ENCODE measurements at regions not wholly inside any gene's neighbourhood (a gene's known extent, or its start where the extent isn't known, plus 50 kb on each side); places are given as distances from the start of the nearest gene placed in this dataset.

DNA sequence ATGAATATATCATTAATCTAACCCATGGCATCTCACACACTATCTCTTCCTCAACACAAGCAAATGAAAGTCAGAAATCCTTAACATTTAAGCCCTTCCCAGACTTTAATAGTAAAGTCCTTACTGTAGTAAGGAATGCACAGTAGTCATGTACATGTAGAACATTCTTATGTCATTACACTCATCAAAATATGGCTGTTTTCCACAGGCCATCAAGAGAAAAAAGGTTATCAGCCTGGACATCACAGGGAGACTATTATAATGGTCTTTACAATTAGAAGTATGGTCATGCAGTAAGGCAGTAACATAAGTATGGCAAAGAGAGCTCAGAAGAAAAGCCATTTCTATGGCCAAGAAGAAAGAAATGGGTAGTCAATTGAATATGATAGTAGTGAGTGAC is 121.2 kb downstream of the SLC6A15 start:
- Histone ChIP-seq H3K9me2 (ENCODE audit: low read depth, low read length) (no peaks in the 10 kb centered on the region), H3K4me2 (ENCODE audit: low read length) (no peak overlapping the region), H3K4me3 (ENCODE audit: low read depth, low read length, poor library complexity, severe bottlenecking) (no peak overlapping the region), H3K36me3 (ENCODE audit: insufficient read depth, low read length) (no peaks in the 10 kb centered on the region), H3F3A (ENCODE audit: insufficient read depth, low read length) (no peaks in the 10 kb centered on the region), H3K27ac (ENCODE audit: low read depth, low read length, poor library complexity, severe bottlenecking) (no peak overlapping the region), H3K9me3 (ENCODE audit: low read length) (no peaks in the 10 kb centered on the region), H2AFZ (ENCODE audit: low read length) (no peak overlapping the region), H3K27me3 (ENCODE audit: insufficient read depth, low read length) (no peaks in the 10 kb centered on the region), H3K4me1 (ENCODE audit: insufficient read depth, low read length, severe bottlenecking) (no peaks in the 10 kb centered on the region), H3K79me2 (ENCODE audit: insufficient read depth, low read length) (no peaks in the 10 kb centered on the region), H3K9ac (ENCODE audit: low read length) (no peak overlapping the region), H4K20me1 (ENCODE audit: insufficient read depth, low read length) (no peaks in the 10 kb centered on the region)
- TF ChIP-seq EZH2 (IDR thresholded peaks at IDR 0.05; ENCODE audit: borderline replicate concordance, low read length): no peak
- TF ChIP-seq, protein P1, sequence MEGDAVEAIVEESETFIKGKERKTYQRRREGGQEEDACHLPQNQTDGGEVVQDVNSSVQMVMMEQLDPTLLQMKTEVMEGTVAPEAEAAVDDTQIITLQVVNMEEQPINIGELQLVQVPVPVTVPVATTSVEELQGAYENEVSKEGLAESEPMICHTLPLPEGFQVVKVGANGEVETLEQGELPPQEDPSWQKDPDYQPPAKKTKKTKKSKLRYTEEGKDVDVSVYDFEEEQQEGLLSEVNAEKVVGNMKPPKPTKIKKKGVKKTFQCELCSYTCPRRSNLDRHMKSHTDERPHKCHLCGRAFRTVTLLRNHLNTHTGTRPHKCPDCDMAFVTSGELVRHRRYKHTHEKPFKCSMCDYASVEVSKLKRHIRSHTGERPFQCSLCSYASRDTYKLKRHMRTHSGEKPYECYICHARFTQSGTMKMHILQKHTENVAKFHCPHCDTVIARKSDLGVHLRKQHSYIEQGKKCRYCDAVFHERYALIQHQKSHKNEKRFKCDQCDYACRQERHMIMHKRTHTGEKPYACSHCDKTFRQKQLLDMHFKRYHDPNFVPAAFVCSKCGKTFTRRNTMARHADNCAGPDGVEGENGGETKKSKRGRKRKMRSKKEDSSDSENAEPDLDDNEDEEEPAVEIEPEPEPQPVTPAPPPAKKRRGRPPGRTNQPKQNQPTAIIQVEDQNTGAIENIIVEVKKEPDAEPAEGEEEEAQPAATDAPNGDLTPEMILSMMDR (IDR thresholded peaks at IDR 0.05; ENCODE audit: low read length): no peak

DNA sequence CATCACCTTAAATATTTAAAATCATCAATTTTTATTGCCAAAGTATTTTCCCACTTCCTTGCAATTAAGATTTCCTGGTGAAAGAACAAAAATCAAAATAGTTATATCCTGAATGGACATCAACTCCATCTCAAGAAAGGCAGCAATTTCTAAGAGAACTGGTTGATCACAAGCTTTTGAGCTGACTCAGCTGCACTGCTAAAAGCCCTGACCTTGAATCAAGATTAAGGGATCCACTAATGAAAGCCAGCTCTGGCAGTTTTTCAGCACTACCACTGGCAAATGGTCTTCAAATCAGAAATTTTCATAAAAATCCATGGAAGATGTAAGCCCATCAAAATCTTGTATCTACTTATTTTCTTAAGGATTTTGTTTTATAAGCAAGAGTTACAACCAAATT is 123.4 kb downstream of the SLC6A15 start:
- TF ChIP-seq, protein P1 (IDR thresholded peaks at IDR 0.05; ENCODE audit: low read length): no peak
- no peak for TF ChIP-seq EZH2 (IDR thresholded peaks at IDR 0.05; ENCODE audit: borderline replicate concordance, low read length)
- H3K36me3 ChIP-seq (ENCODE audit: insufficient read depth, low read length): no peaks in the 10 kb centered on the region

GRCh38 chr12:84787253-84787652 is 125.3 kb downstream of the SLC6A15 start:
- Histone ChIP-seq H3K4me1 (ENCODE audit: insufficient read depth, low read length, severe bottlenecking) (no peaks in the 10 kb centered on the region), H3K27me3 (ENCODE audit: insufficient read depth, low read length) (no peaks in the 10 kb centered on the region), H2AFZ (ENCODE audit: low read length) (no peak overlapping the region), H3K79me2 (ENCODE audit: insufficient read depth, low read length) (no peaks in the 10 kb centered on the region), H4K20me1 (ENCODE audit: insufficient read depth, low read length) (no peaks in the 10 kb centered on the region), H3K9me2 (ENCODE audit: low read depth, low read length) (no peaks in the 10 kb centered on the region), H3K4me3 (ENCODE audit: low read depth, low read length, poor library complexity, severe bottlenecking) (no peak overlapping the region), H3K36me3 (ENCODE audit: insufficient read depth, low read length) (no peaks in the 10 kb centered on the region), H3K9ac (ENCODE audit: low read length) (no peak overlapping the region), H3K9me3 (ENCODE audit: low read length) (no peaks in the 10 kb centered on the region), H3F3A (ENCODE audit: insufficient read depth, low read length) (no peaks in the 10 kb centered on the region), H3K27ac (ENCODE audit: low read depth, low read length, poor library complexity, severe bottlenecking) (no peak overlapping the region), H3K4me2 (ENCODE audit: low read length) (no peak overlapping the region)
- TF ChIP-seq, protein P1 (IDR thresholded peaks at IDR 0.05; ENCODE audit: low read length): no peak
- no peak for TF ChIP-seq EZH2 (IDR thresholded peaks at IDR 0.05; ENCODE audit: borderline replicate concordance, low read length)

More for the DNA sequence above, 123.4 kb downstream of the SLC6A15 start:
- no peaks in the 10 kb centered on the region for H3K27me3 ChIP-seq (ENCODE audit: insufficient read depth, low read length)
- no peaks in the 10 kb centered on the region for H3K4me1 ChIP-seq (ENCODE audit: insufficient read depth, low read length, severe bottlenecking)
- no peaks in the 10 kb centered on the region for H3K9me2 ChIP-seq (ENCODE audit: low read depth, low read length)
- no peak overlapping the region for H2AFZ ChIP-seq (ENCODE audit: low read length)
- H3K9ac ChIP-seq (ENCODE audit: low read length): no peak overlapping the region
- no peaks in the 10 kb centered on the region for H3K9me3 ChIP-seq (ENCODE audit: low read length)
- H4K20me1 ChIP-seq (ENCODE audit: insufficient read depth, low read length): no peaks in the 10 kb centered on the region
- no peak overlapping the region for H3K4me3 ChIP-seq (ENCODE audit: low read depth, low read length, poor library complexity, severe bottlenecking)
- H3K27ac ChIP-seq (ENCODE audit: low read depth, low read length, poor library complexity, severe bottlenecking): no peak overlapping the region
- H3K4me2 ChIP-seq (ENCODE audit: low read length): no peak overlapping the region
- no peaks in the 10 kb centered on the region for H3F3A ChIP-seq (ENCODE audit: insufficient read depth, low read length)
- no peaks in the 10 kb centered on the region for H3K79me2 ChIP-seq (ENCODE audit: insufficient read depth, low read length)
